GM19035 (cell line): ENCODE measurements at regions not wholly inside any gene's neighbourhood (a gene's known extent, or its start where the extent isn't known, plus 50 kb on each side); places are given as distances from the start of the nearest gene placed in this dataset.
A peak's percentile ranks its signal among the peaks of the same experiment; 100 is the strongest.

ENCODE experiments used
- ATAC-seq: cut with Tn5 transposase; IDR thresholded peaks from one replicate; pipeline ENCODE4 v1.9.1; 2021; ENCODE audit not compliant: unreplicated experiment

DNA sequence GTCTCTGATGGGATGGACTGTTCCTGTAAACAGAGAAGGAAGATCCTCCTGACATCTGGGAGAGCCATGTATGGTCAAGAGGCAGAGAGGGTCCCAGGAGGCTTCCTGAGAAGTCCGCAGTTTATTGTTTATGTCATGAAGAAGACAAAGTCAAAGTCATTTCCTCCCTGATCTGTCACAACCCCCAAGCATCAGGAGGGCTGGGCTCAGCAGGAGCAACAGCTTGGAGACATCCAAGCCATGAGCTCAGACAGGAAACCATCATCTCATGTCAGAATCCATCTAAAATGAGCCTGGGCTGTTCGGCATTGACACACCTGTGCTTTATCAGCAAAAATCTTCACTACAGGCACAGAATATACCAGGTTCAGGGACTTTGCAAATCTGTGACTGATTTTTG lies 325.0 kb upstream of the MSX2 start:
- ATAC-seq = no peak

GRCh38 chr5:174400461-174400860 lies 323.9 kb upstream of the MSX2 start:
- no peak for ATAC-seq

DNA sequence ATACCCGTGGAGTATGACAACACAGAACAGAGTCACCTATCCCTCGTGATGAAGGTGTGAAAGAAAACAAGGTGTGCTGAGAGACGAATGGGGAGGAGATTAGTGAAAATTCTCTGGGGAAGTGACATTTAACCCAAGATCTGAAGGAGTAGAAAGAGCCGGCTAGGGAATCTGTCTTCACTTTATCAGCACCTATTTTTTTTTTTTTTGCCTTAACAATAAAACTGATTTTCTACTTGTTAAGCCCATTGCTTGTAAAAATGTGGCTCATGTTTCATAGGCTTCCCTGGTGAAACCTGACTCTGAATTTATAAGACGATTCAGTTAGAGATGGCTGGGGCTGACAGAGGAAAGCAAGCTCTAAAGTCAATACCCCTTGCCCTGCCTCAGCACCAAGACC lies 322.6 kb upstream of the MSX2 start:
- ATAC-seq = no peak

- no peak for ATAC-seq
Measured at GRCh38 chr5:174402222-174402812, 322.1 kb upstream of the MSX2 start.

- no peak for ATAC-seq
Measured at GRCh38 chr5:174404848-174405247, 319.5 kb upstream of the MSX2 start.

DNA sequence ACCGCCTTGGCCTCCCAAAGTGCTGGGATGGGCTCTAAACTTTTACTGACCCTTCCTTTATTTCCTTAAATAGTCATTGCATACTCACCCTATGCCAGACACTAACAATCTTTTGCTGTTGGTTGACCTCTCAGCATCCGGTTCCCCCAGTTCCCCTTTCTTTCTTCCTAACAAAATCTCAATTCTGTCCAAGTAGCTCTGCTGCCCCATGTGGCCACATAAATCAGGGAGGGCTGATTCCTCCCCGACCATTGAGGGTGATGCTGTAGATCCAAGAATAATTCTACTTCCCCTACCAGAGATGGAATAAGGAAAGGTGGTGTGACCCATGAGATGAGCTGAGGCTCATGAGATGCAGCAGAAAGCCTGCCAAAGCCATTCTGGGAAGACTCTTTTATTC lies 315.3 kb upstream of the MSX2 start:
- ATAC-seq = no peak

- no peak for ATAC-seq
Measured at GRCh38 chr5:174409971-174410370, 314.4 kb upstream of the MSX2 start.

GRCh38 chr5:174410716-174411478 lies 313.5 kb upstream of the MSX2 start:
- no peak for ATAC-seq

- ATAC-seq = no peak
Measured at GRCh38 chr5:174411479-174411819, 312.9 kb upstream of the MSX2 start.

DNA sequence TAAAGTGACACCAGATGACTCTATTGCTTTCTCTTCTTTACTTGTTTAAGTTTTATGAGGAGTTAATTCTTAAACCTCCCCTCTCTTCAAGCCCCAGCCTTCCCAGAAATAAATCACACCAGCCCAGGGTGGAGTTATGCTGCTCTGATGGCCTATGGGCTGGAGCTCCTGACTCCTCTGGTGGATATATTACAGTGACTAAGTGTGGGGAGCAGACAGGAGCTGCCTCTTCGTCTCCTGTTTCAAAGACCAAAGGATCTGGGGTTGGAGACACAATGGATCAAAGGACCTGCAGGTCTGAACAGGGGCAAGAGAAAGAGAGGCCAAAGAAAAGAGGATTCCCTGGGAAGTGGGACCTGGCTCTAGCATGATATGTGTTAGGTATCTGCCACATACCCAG lies 312.0 kb upstream of the MSX2 start:
- ATAC-seq = no peak

DNA sequence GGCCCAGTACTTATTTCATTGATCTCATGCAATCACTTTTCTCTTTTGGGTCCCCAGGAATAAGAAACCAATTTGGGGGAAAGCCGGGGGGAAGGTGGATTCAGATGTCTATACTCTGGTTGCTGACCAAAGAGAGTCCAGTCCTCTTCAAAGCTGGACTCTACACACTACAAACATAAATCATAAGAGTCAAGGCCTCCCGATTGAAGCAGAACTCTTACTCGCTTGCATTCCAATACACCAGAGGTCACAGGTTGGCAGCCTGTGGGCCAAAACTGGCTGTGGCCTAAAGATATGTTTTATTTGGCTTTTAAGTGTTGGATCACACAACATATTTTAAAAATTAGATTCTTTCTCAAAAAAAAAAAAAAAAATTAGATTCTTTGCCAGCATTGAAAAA lies 311.4 kb upstream of the MSX2 start:
- ATAC-seq = no peak

GRCh38 chr5:174413567-174414314 lies 310.6 kb upstream of the MSX2 start:
- ATAC-seq = no peak

- no peak for ATAC-seq
Measured at GRCh38 chr5:174414315-174414710, 310.1 kb upstream of the MSX2 start.

- ATAC-seq = no peak
Measured at GRCh38 chr5:174418809-174419539, 305.4 kb upstream of the MSX2 start.

DNA sequence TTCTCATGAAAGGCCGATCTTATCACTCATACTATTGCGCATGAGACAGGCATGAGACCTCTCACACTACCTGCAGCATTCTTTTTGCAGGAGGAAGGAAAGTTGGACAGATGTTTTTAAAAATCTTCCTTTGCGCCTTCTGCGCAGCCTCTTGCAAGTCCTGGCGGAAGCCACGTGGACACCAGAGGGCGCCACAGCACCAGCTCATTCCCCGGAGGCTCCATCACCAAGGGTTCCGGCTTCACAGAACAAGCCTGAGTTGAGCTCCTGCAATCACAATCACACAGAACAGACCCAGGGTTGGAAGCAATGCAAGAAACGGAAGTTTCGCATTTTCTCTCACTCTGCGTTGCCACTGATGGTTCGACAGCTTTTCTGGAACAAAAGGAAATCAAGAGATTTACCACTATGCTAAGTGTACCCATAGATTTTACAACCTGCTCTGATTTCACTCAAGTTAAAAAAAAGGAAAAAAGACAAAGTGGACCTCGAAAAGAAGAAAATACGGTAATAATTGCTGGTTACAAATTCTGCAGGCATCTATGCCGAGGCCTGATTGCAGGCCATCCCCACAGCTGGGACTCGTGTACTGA lies 304.7 kb upstream of the MSX2 start:
- ATAC-seq = peak; percentile 82

- ATAC-seq = no peak
Measured at GRCh38 chr5:174420651-174421407, 303.6 kb upstream of the MSX2 start.

GRCh38 chr5:174421408-174421805 lies 303.0 kb upstream of the MSX2 start:
- no peak for ATAC-seq

DNA sequence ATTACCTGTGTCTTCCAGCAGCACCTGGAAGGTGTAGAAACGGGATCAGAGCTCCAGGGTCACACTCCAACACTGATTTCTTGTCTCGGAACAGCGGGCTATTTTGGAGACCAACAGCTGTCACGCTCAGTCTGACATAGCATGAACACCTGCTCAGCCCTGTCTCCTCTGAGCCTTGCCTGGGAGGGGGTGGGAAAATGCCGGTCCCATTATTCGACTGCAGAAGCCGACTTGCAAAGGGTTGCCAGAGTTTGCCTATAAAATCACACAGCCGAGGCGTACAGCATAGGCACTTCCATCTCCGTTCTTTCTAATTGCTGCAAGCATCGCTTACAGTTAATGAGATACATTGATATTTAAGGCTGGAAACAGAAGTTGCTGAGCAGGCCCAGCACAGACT lies 300.8 kb upstream of the MSX2 start:
- ATAC-seq = no peak

GRCh38 chr5:174424219-174425053 lies 299.9 kb upstream of the MSX2 start:
- ATAC-seq = no peak
